Lower leg skin (tissue), 4 donors: ENCODE measurements at regions not wholly inside any gene's neighbourhood (a gene's known extent, or its start where the extent isn't known, plus 50 kb on each side); places are given as distances from the start of the nearest gene placed in this dataset.

Source experiments
- DNase-seq, 2 donors: peaks; one replicate each; pipeline ENCODE4 v3.0.0-alpha.2; 2019; ENCODE audit warnings: low spot score in 2 of 2
- H3K4me3 ChIP-seq: fragments of 200-600 bp; sonication (generic); 2 replicates; pipeline ENCODE4 v1.5.1; 2017; ENCODE audit warnings: mild to moderate bottlenecking, low read depth; ENCODE audit not compliant: poor library complexity, severe bottlenecking
- CTCF ChIP-seq, 3 donors: fragments of 450-650 bp; IDR thresholded peaks; one replicate each; pipeline ENCODE4 v1.5.1; 2016; ENCODE audit warnings: antibody characterized with exemption in 3 of 3, mild to moderate bottlenecking in 3 of 3, moderate library complexity in 2 of 3
- POLR2A ChIP-seq, 2 donors: fragments of 450-650 bp; IDR thresholded peaks; one replicate each; pipeline ENCODE4 v1.6.1; 2016 to 2017; ENCODE audit warnings: antibody characterized with exemption in 2 of 2, mild to moderate bottlenecking in 1 of 2, moderate library complexity in 1 of 2
- WGBS, 2 donors: methylation state at CpG; one replicate each; pipeline ENCODE4 v1.1.5; 2018; 5-methylcytosine and 5-hydroxymethylcytosine counted together
- intact Hi-C: fragments of 100-400 bp; cut with DNase I; formaldehyde crosslinking; loops from one replicate; pipeline ENCODE4 v1.15.0; 2023; ENCODE audit warnings: low total_unique reads

GRCh38 chr12:75725521-75726111, 214.2 kb upstream of the KRR1 start:
- TF ChIP-seq CTCF (IDR thresholded peaks at IDR 0.05) (no peak), POLR2A (IDR thresholded peaks at IDR 0.05) (no peak)
- H3K4me3 ChIP-seq: no peak overlapping the region
- intact Hi-C loops: no loop called here
- DNase-seq: no peak
- WGBS, 2 donors: 13 to 22% methylated on average over 3 of the region's 3 CpGs

- no peak overlapping the region for H3K4me3 ChIP-seq
- DNase-seq: peak in 1 of 2 donors; percentile 43
- TF ChIP-seq POLR2A (IDR thresholded peaks at IDR 0.05) (no peak), CTCF (IDR thresholded peaks at IDR 0.05) (no peak)
- intact Hi-C loops: no loop called here
- WGBS, 2 donors: 30 to 39% methylated on average over 5 of the region's 5 CpGs
These were observed 213.5 kb upstream of the KRR1 start for GRCh38 chr12:75724928-75725312.

GRCh38 chr12:75724307-75724927, 213.0 kb upstream of the KRR1 start:
- H3K4me3 ChIP-seq: no peak overlapping the region
- WGBS, 2 donors: 91 to 92% methylated on average over 11 of the region's 11 CpGs
- intact Hi-C loops: no loop called here
- TF ChIP-seq CTCF (IDR thresholded peaks at IDR 0.05) (no peak), POLR2A (IDR thresholded peaks at IDR 0.05) (no peak)
- DNase-seq: no peak

GRCh38 chr12:75722714-75723200, 211.3 kb upstream of the KRR1 start:
- intact Hi-C loops: no loop called here
- WGBS, 2 donors: 2 to 8% methylated on average over 5 of the region's 5 CpGs
- peak in 1 of 2 donors; percentile 86 for DNase-seq
- no peak for TF ChIP-seq CTCF (IDR thresholded peaks at IDR 0.05)
- TF ChIP-seq POLR2A (IDR thresholded peaks at IDR 0.05): no peak
- H3K4me3 ChIP-seq: no peak overlapping the region

GRCh38 chr12:75721796-75722195, 210.4 kb upstream of the KRR1 start:
- TF ChIP-seq CTCF (IDR thresholded peaks at IDR 0.05) (no peak), POLR2A (IDR thresholded peaks at IDR 0.05) (no peak)
- DNase-seq: no peak
- H3K4me3 ChIP-seq: no peak overlapping the region
- WGBS, 2 donors: 56 to 58% methylated on average over 2 of the region's 2 CpGs
- intact Hi-C loops: no loop called here
